Esophagus squamous epithelium (tissue), 5 donors: ENCODE measurements at regions not wholly inside any gene's neighbourhood (a gene's known extent, or its start where the extent isn't known, plus 50 kb on each side); places are given as distances from the start of the nearest gene placed in this dataset.

Experiments used
- DNase-seq: peaks from one replicate; lab custom pipeline; 2025; lab: John Stamatoyannopoulos, UW
- H3K27ac ChIP-seq, 4 donors: fragments of 200-600 bp; sonication (generic); one replicate each; pipeline ENCODE4 v1.5.1; 2016 to 2019; ENCODE audit warnings: mild to moderate bottlenecking in 1 of 4
- H3K27me3 ChIP-seq, 4 donors: fragments of 200-600 bp; sonication (generic); 1 replicate in 3 of 4; 2 replicates in 1 of 4; pipeline versions ENCODE4 v1.5.1 to v1.6.0; 2017 to 2021; ENCODE audit warnings: antibody characterized with exemption in 1 of 4
- H3K36me3 ChIP-seq, 3 donors: fragments of 200-600 bp; sonication (generic); one replicate each; pipeline ENCODE4 v1.5.1; 2016 to 2019
- H3K4me1 ChIP-seq, 3 donors: fragments of 200-600 bp; sonication (generic); one replicate each; pipeline ENCODE4 v1.5.1; 2017 to 2019
- H3K4me3 ChIP-seq, 4 donors: fragments of 200-600 bp; sonication (generic); 1 replicate in 3 of 4; 2 replicates in 1 of 4; pipeline ENCODE4 v1.5.1; 2016 to 2019; ENCODE audit warnings: mild to moderate bottlenecking in 2 of 4, moderate library complexity in 1 of 4
- H3K9me3 ChIP-seq, 3 donors: fragments of 200-600 bp; sonication (generic); one replicate each; pipeline ENCODE4 v1.5.1; 2016 to 2019
- POLR2A ChIP-seq, 4 donors: fragments of 450-650 bp; IDR thresholded peaks; one replicate each; pipeline ENCODE4 v1.6.1; 2017; ENCODE audit warnings: antibody characterized with exemption in 4 of 4, mild to moderate bottlenecking in 4 of 4, moderate library complexity in 3 of 4
- WGBS, 2 donors: methylation state at CpG; one replicate each; pipeline ENCODE4 v1.1.5; 2018; 5-methylcytosine and 5-hydroxymethylcytosine counted together
- intact Hi-C: fragments of 100-400 bp; cut with DNase I; formaldehyde crosslinking; loops from one replicate; pipeline ENCODE4 v1.15.0; 2022
- TF ChIP-seq, protein P1 (sequence below), 6 experiments: fragments of 450-650 bp in 4 of 6; fragments of 200-600 bp in 2 of 6; sonication (generic) in 2 of 6; IDR thresholded peaks; one replicate each; pipeline ENCODE4 v1.5.1; 2016 to 2019; ENCODE audit warnings: antibody characterized with exemption in 6 of 6, mild to moderate bottlenecking in 4 of 6, moderate library complexity in 4 of 6
- donor health status: DM: yes; HTN: yes; CAD: no.

DNA sequence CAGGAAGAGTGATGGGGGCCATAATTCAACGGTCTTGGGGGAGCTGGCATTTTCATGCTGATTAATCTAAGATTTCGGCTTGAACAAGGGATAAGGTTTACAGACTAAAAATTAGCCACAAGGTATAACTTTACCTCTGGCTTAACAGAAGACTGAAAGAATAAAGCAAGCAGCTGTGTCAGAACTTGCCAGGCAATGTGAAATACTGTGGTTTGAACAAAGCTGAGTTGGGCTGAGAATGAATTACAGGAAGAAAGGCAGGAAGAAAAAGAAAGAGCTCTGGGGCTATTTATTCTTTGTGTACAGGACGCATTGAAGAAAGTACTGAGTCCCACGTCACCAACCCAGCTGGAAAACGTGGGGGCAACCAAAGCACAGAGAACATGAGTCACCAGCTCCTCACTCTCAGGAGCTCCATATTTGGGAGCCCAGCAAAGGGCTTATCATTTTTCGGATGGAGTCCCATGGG, 121.5 kb upstream of the NEDD9 start:
- no peaks in the 10 kb centered on the region for H3K27me3 ChIP-seq

DNA sequence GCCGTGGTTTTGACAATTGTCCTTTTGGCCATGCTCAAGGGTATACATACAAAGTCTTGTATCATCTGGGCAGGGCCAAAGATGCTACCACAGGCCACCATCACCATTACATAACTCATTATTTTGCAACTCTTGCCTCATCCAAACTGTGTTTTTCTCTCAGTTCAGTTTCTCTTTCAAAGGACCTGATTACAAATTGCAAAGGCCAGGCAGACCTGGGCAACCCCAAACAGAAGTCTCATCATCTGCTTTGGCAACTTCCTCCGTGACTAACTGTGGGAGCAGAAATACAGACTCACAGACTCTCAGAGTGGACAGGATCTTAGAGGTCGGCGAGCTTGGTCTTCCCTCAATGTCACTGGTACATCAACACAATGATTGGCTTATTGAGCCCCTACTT, 117.8 kb upstream of the NEDD9 start:
- Histone ChIP-seq H3K27ac (peak overlapping the region in 1 of 4 donors; percentile 36), H3K9me3 (no peaks in the 10 kb centered on the region), H3K4me1 (peaks cover 13 to 22% (median 14%) of the 10 kb centered on the region in 3 donors), H3K36me3 (no peaks in the 10 kb centered on the region), H3K4me3 (no peak overlapping the region), H3K27me3 (no peaks in the 10 kb centered on the region)
- 69 to 88% methylated on average over 4 of the region's 4 CpGs for WGBS, 2 donors
- TF ChIP-seq POLR2A (IDR thresholded peaks at IDR 0.05) = no peak
- TF ChIP-seq, protein P1, sequence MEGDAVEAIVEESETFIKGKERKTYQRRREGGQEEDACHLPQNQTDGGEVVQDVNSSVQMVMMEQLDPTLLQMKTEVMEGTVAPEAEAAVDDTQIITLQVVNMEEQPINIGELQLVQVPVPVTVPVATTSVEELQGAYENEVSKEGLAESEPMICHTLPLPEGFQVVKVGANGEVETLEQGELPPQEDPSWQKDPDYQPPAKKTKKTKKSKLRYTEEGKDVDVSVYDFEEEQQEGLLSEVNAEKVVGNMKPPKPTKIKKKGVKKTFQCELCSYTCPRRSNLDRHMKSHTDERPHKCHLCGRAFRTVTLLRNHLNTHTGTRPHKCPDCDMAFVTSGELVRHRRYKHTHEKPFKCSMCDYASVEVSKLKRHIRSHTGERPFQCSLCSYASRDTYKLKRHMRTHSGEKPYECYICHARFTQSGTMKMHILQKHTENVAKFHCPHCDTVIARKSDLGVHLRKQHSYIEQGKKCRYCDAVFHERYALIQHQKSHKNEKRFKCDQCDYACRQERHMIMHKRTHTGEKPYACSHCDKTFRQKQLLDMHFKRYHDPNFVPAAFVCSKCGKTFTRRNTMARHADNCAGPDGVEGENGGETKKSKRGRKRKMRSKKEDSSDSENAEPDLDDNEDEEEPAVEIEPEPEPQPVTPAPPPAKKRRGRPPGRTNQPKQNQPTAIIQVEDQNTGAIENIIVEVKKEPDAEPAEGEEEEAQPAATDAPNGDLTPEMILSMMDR (IDR thresholded peaks at IDR 0.05) = no peak
- DNase-seq = no peak
- intact Hi-C loops = no loop called here

More for the DNA sequence above, 121.5 kb upstream of the NEDD9 start:
- 6 to 24% methylated on average over 6 of the region's 6 CpGs for WGBS, 2 donors
- peak overlapping the region; percentile 62 to 86 (median 82) for H3K27ac ChIP-seq
- no peak for DNase-seq
- no peak for TF ChIP-seq POLR2A (IDR thresholded peaks at IDR 0.05)
- TF ChIP-seq, protein P1 (IDR thresholded peaks at IDR 0.05) = no peak
- H3K9me3 ChIP-seq = no peaks in the 10 kb centered on the region
- no peaks in the 10 kb centered on the region for H3K36me3 ChIP-seq
- intact Hi-C loops = no loop called here
- H3K4me3 ChIP-seq = no peak overlapping the region
- peaks cover 27 to 56% (median 29%) of the 10 kb centered on the region in 3 donors for H3K4me1 ChIP-seq

DNA sequence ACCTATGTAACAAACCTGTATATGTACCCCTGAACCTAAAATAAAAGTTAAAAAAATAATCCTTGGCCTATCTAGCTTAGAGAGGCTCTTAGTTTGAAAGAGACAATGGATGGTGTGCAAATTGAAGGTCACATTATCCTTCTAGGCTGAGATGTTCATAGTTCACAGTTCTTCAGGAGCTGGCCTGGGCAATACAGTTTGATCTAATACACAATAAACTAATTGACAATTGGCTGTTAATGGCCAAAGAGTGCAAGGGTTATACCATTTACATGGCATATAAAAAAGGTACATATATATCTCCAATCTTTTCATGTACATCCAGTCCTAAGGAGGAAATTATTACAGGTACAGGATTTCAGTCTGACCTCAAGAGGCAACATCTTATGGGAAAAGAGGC, 117.4 kb upstream of the NEDD9 start:
- no peak for TF ChIP-seq POLR2A (IDR thresholded peaks at IDR 0.05)
- TF ChIP-seq, protein P1 (IDR thresholded peaks at IDR 0.05) = no peak
- Histone ChIP-seq H3K9me3 (no peaks in the 10 kb centered on the region), H3K4me3 (no peak overlapping the region), H3K27ac (no peak overlapping the region), H3K4me1 (peaks cover 11 to 21% (median 13%) of the 10 kb centered on the region in 3 donors), H3K27me3 (no peaks in the 10 kb centered on the region), H3K36me3 (no peaks in the 10 kb centered on the region)
- intact Hi-C loops = no loop called here
- DNase-seq = no peak

DNA sequence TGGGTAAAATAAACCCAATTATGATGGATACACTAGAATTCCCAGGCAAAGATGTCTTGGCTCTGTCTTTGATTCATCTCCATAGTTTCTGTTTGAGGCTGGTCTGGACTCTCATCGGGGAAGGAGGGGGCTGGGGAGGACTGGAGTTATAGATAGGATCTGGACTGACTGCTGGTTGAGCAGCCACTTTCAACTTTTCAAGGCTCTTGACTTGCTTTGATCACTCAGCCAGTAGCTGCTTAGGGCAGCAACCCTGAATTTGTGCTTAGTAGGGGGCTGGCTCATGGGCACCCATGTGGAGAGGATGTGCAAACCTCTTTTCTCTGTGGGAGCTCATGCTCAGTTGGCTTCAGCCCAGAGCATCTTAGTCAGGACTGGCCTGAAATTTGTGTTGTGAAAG, 114.0 kb upstream of the NEDD9 start:
- Histone ChIP-seq H3K9me3 (no peaks in the 10 kb centered on the region), H3K27me3 (no peaks in the 10 kb centered on the region), H3K36me3 (no peaks in the 10 kb centered on the region), H3K4me3 (no peak overlapping the region), H3K4me1 (no peaks in the 10 kb centered on the region), H3K27ac (no peak overlapping the region)
- no peak for DNase-seq
- intact Hi-C loops = no loop called here
- WGBS, 2 donors = 78 to 100% methylated on average over 1 of the region's 1 CpG
- TF ChIP-seq, protein P1 (IDR thresholded peaks at IDR 0.05) = no peak
- no peak for TF ChIP-seq POLR2A (IDR thresholded peaks at IDR 0.05)

DNA sequence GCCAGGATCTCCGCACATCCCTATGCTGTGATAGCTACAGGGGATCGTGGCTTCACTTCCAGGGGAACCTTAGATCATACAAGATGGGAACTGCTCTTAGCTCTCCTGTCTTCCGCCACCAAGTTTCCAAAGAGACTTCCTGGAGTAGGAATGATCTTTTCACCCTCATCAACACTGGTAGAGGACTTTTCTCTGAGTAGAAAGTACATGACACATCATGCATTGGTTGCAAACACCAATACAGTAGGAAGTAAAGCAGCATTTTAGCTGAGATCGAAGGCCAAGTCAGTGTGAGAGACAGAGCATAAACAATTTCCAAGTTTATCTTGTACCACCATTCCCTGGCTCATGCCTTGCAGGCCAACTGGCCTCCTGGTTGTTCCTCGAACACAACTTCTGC, 113.1 kb upstream of the NEDD9 start:
- no peak for TF ChIP-seq POLR2A (IDR thresholded peaks at IDR 0.05)
- TF ChIP-seq, protein P1 (IDR thresholded peaks at IDR 0.05) = no peak
- WGBS, 2 donors = 87 to 91% methylated on average over 5 of the region's 5 CpGs
- H3K27me3 ChIP-seq = no peaks in the 10 kb centered on the region
- no peaks in the 10 kb centered on the region for H3K9me3 ChIP-seq
- no peaks in the 10 kb centered on the region for H3K36me3 ChIP-seq
- no peak for DNase-seq
- no peaks in the 10 kb centered on the region for H3K4me1 ChIP-seq
- no peak overlapping the region for H3K27ac ChIP-seq
- intact Hi-C loops = no loop called here
- no peak overlapping the region for H3K4me3 ChIP-seq
